ENCODE measurements at regions not wholly inside any gene's neighbourhood (a gene's known extent, or its start where the extent isn't known, plus 50 kb on each side); places are given as distances from the start of the nearest gene placed in this dataset.

GRCh38 chr2:37782155-37782673 lies 110.8 kb upstream of the CDC42EP3 start:
- DNase-seq (ENCODE audit: low read depth in 2 of 2): no peak

- no peak for DNase-seq (ENCODE audit: low read depth in 2 of 2)
These were observed 111.4 kb upstream of the CDC42EP3 start for GRCh38 chr2:37782721-37783371.

GRCh38 chr2:37783545-37783944 lies 112.1 kb upstream of the CDC42EP3 start:
- DNase-seq (ENCODE audit: low read depth in 2 of 2): no peak

- DNase-seq (ENCODE audit: low read depth in 2 of 2): no peak
These were observed 112.8 kb upstream of the CDC42EP3 start for GRCh38 chr2:37784071-37784758.

- DNase-seq (ENCODE audit: low read depth in 2 of 2): no peak
These were observed 113.3 kb upstream of the CDC42EP3 start for GRCh38 chr2:37784759-37785149.

- no peak for DNase-seq (ENCODE audit: low read depth in 2 of 2)
These were observed 114.8 kb upstream of the CDC42EP3 start for GRCh38 chr2:37786191-37786698.

- no peak for DNase-seq (ENCODE audit: low read depth in 2 of 2)
These were observed 115.4 kb upstream of the CDC42EP3 start for GRCh38 chr2:37786854-37787253.

- DNase-seq (ENCODE audit: low read depth in 2 of 2): no peak
These were observed 117.3 kb upstream of the CDC42EP3 start for GRCh38 chr2:37788602-37789209.

GRCh38 chr2:37790019-37790418 lies 118.6 kb upstream of the CDC42EP3 start:
- DNase-seq (ENCODE audit: low read depth in 2 of 2): no peak

GRCh38 chr2:37790462-37790861 lies 119.0 kb upstream of the CDC42EP3 start:
- DNase-seq (ENCODE audit: low read depth in 2 of 2): no peak

GRCh38 chr2:37792366-37792765 lies 120.9 kb upstream of the CDC42EP3 start:
- DNase-seq (ENCODE audit: low read depth in 2 of 2): no peak

- DNase-seq (ENCODE audit: low read depth in 2 of 2): no peak
These were observed 121.6 kb upstream of the CDC42EP3 start for GRCh38 chr2:37793004-37793403.

- no peak for DNase-seq (ENCODE audit: low read depth in 2 of 2)
These were observed 123.3 kb upstream of the CDC42EP3 start for GRCh38 chr2:37794717-37795116.

GRCh38 chr2:37795456-37795855 lies 124.0 kb upstream of the CDC42EP3 start:
- no peak for DNase-seq (ENCODE audit: low read depth in 2 of 2)

- DNase-seq (ENCODE audit: low read depth in 2 of 2): no peak
These were observed 124.5 kb upstream of the CDC42EP3 start for GRCh38 chr2:37795938-37796337.

- DNase-seq (ENCODE audit: low read depth in 2 of 2): no peak
These were observed 125.0 kb upstream of the CDC42EP3 start for GRCh38 chr2:37796481-37796880.

GRCh38 chr2:37797081-37797480 lies 125.6 kb upstream of the CDC42EP3 start:
- no peak for DNase-seq (ENCODE audit: low read depth in 2 of 2)

GRCh38 chr2:37798315-37799005 lies 126.6 kb upstream of the RMDN2 start:
- DNase-seq (ENCODE audit: low read depth in 2 of 2): no peak

- DNase-seq (ENCODE audit: low read depth in 2 of 2): no peak
These were observed 124.8 kb upstream of the RMDN2 start for GRCh38 chr2:37800176-37800858.

- no peak for DNase-seq (ENCODE audit: low read depth in 2 of 2)
These were observed 122.8 kb upstream of the RMDN2 start for GRCh38 chr2:37802211-37802752.

GRCh38 chr2:37802899-37803379 lies 122.1 kb upstream of the RMDN2 start:
- DNase-seq (ENCODE audit: low read depth in 2 of 2): no peak
